ENCODE measurements at regions not wholly inside any gene's neighbourhood (a gene's known extent, or its start where the extent isn't known, plus 50 kb on each side); places are given as distances from the start of the nearest gene placed in this dataset.

GRCh38 chr5:5783021-5783420, 360.5 kb downstream of the ICE1 start:
- no peak overlapping the region for H3K4me3 ChIP-seq (ENCODE audit: low read depth, low read length)
- ChIA-PET POLR2A (no interaction called here), CTCF (no interaction called here)
- no peak for TF ChIP-seq CTCF (IDR thresholded peaks at IDR 0.05; ENCODE audit: insufficient read depth, low read length, missing control alignments)
- no peak for DNase-seq (ENCODE audit: low read depth, low spot score)

GRCh38 chr5:5782402-5782801, 359.9 kb downstream of the ICE1 start:
- no peak overlapping the region for H3K4me3 ChIP-seq (ENCODE audit: low read depth, low read length)

GRCh38 chr5:5781335-5781734, 358.9 kb downstream of the ICE1 start:
- ChIA-PET CTCF (no interaction called here), POLR2A (no interaction called here)
- DNase-seq (ENCODE audit: low read depth, low spot score) = no peak
- H3K4me3 ChIP-seq (ENCODE audit: low read depth, low read length) = no peak overlapping the region
- TF ChIP-seq CTCF (IDR thresholded peaks at IDR 0.05; ENCODE audit: insufficient read depth, low read length, missing control alignments) = no peak

More at GRCh38 chr5:5782402-5782801, 359.9 kb downstream of the ICE1 start:
- ChIA-PET CTCF (no interaction called here), POLR2A (no interaction called here)
- DNase-seq (ENCODE audit: low read depth, low spot score) = no peak
- no peak for TF ChIP-seq CTCF (IDR thresholded peaks at IDR 0.05; ENCODE audit: insufficient read depth, low read length, missing control alignments)

GRCh38 chr5:5780253-5780652, 357.8 kb downstream of the ICE1 start:
- CTCF ChIA-PET = no interaction called here
- DNase-seq (ENCODE audit: low read depth, low spot score) = no peak
- H3K4me3 ChIP-seq (ENCODE audit: low read depth, low read length) = no peak overlapping the region
- TF ChIP-seq CTCF (IDR thresholded peaks at IDR 0.05; ENCODE audit: insufficient read depth, low read length, missing control alignments) = no peak
- POLR2A ChIA-PET = no interaction called here

GRCh38 chr5:5777013-5777412, 354.5 kb downstream of the ICE1 start:
- POLR2A ChIA-PET = no interaction called here
- no peak for TF ChIP-seq CTCF (IDR thresholded peaks at IDR 0.05; ENCODE audit: insufficient read depth, low read length, missing control alignments)
- CTCF ChIA-PET = no interaction called here
- no peak overlapping the region for H3K4me3 ChIP-seq (ENCODE audit: low read depth, low read length)
- no peak for DNase-seq (ENCODE audit: low read depth, low spot score)

GRCh38 chr5:5772202-5772601, 349.7 kb downstream of the ICE1 start:
- TF ChIP-seq CTCF (IDR thresholded peaks at IDR 0.05; ENCODE audit: insufficient read depth, low read length, missing control alignments) = no peak
- no peak overlapping the region for H3K4me3 ChIP-seq (ENCODE audit: low read depth, low read length)
- ChIA-PET POLR2A (no interaction called here), CTCF (no interaction called here)
- DNase-seq (ENCODE audit: low read depth, low spot score) = no peak

All from AG04449 (cell line).